ENCODE measurements at regions not wholly inside any gene's neighbourhood (a gene's known extent, or its start where the extent isn't known, plus 50 kb on each side); places are given as distances from the start of the nearest gene placed in this dataset.

GRCh38 chr13:38044067-38044466 is 174.5 kb upstream of the TRPC4 start:
- Histone ChIP-seq H3K36me3 (ENCODE audit: low read depth) (no peaks in the 10 kb centered on the region), H3K9me3 (ENCODE audit: severe bottlenecking) (no peaks in the 10 kb centered on the region), H3K4me1 (ENCODE audit: insufficient read depth, poor library complexity, severe bottlenecking) (no peaks in the 10 kb centered on the region), H3K27me3 (ENCODE audit: insufficient read depth, poor library complexity, severe bottlenecking) (no peaks in the 10 kb centered on the region), H3K27ac (ENCODE audit: poor library complexity, severe bottlenecking) (no peak overlapping the region), H3K4me3 (ENCODE audit: severe bottlenecking) (no peak overlapping the region)
- no peak for TF ChIP-seq CTCF (IDR thresholded peaks at IDR 0.05; ENCODE audit: poor library complexity, severe bottlenecking)
- no peak for DNase-seq (ENCODE audit: low spot score)
- no peak for ATAC-seq (ENCODE audit: low read depth)

DNA sequence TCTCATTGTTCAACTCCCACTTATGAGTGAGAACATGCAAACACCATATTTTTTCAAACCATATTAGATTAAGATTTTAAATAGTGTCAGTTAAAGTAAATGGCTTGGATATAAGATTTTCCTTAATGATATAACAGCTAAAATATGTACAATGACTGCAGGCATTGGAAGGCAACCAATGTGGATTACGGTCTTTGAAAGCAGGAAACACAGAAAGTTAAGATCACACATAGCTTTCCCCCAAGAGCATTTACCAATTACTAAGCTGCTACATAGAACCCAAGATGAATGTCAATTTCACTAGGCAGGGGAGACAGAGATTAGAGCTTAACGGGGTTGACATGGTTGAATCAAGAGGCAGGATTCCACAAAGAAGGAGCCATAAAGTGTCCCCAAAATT is 173.2 kb upstream of the TRPC4 start:
- DNase-seq (ENCODE audit: low spot score), result no peak
- Histone ChIP-seq H3K4me1 (ENCODE audit: insufficient read depth, poor library complexity, severe bottlenecking) (no peaks in the 10 kb centered on the region), H3K27me3 (ENCODE audit: insufficient read depth, poor library complexity, severe bottlenecking) (no peaks in the 10 kb centered on the region), H3K36me3 (ENCODE audit: low read depth) (no peaks in the 10 kb centered on the region), H3K9me3 (ENCODE audit: severe bottlenecking) (no peaks in the 10 kb centered on the region), H3K4me3 (ENCODE audit: severe bottlenecking) (no peak overlapping the region), H3K27ac (ENCODE audit: poor library complexity, severe bottlenecking) (no peak overlapping the region)
- no peak for ATAC-seq (ENCODE audit: low read depth)
- TF ChIP-seq CTCF (IDR thresholded peaks at IDR 0.05; ENCODE audit: poor library complexity, severe bottlenecking), result no peak

- H3K4me3 ChIP-seq (ENCODE audit: severe bottlenecking), result no peak overlapping the region
- no peak overlapping the region for H3K27ac ChIP-seq (ENCODE audit: poor library complexity, severe bottlenecking)
- TF ChIP-seq CTCF (IDR thresholded peaks at IDR 0.05; ENCODE audit: poor library complexity, severe bottlenecking), result no peak
- H3K27me3 ChIP-seq (ENCODE audit: insufficient read depth, poor library complexity, severe bottlenecking), result no peaks in the 10 kb centered on the region
- no peaks in the 10 kb centered on the region for H3K36me3 ChIP-seq (ENCODE audit: low read depth)
- ATAC-seq (ENCODE audit: low read depth), result no peak
- no peaks in the 10 kb centered on the region for H3K4me1 ChIP-seq (ENCODE audit: insufficient read depth, poor library complexity, severe bottlenecking)
- DNase-seq (ENCODE audit: low spot score), result no peak
- H3K9me3 ChIP-seq (ENCODE audit: severe bottlenecking), result no peaks in the 10 kb centered on the region
Measured at GRCh38 chr13:38024431-38024830, 154.9 kb upstream of the TRPC4 start.

DNA sequence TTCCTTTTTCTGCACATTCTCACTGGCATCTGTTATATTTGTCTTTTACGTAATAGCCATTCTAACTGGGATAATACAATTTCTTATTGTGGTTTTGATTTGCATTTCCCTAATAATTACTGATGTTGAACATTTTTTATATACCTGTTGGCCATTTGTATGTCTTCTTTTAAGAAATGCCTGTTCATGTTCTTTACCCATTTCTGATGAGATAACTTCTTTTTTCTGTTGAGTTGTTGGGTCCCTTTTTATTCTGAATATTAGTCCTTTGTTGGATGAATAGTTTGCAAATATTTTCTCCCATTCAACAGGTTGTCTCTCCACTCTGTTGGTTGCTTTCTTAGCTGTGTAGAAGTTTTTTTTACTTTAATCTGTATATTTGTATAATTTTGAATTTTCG is 147.7 kb upstream of the TRPC4 start:
- H3K36me3 ChIP-seq (ENCODE audit: low read depth), result no peaks in the 10 kb centered on the region
- ATAC-seq (ENCODE audit: low read depth) (no peak), DNase-seq (ENCODE audit: low spot score) (no peak)
- no peak overlapping the region for H3K4me3 ChIP-seq (ENCODE audit: severe bottlenecking)
- H3K27me3 ChIP-seq (ENCODE audit: insufficient read depth, poor library complexity, severe bottlenecking), result no peaks in the 10 kb centered on the region
- no peaks in the 10 kb centered on the region for H3K4me1 ChIP-seq (ENCODE audit: insufficient read depth, poor library complexity, severe bottlenecking)
- TF ChIP-seq CTCF (IDR thresholded peaks at IDR 0.05; ENCODE audit: poor library complexity, severe bottlenecking), result no peak
- no peaks in the 10 kb centered on the region for H3K9me3 ChIP-seq (ENCODE audit: severe bottlenecking)
- no peak overlapping the region for H3K27ac ChIP-seq (ENCODE audit: poor library complexity, severe bottlenecking)

GRCh38 chr13:38013676-38014075 is 144.1 kb upstream of the TRPC4 start:
- Histone ChIP-seq H3K27me3 (ENCODE audit: insufficient read depth, poor library complexity, severe bottlenecking) (no peaks in the 10 kb centered on the region), H3K36me3 (ENCODE audit: low read depth) (no peaks in the 10 kb centered on the region), H3K4me1 (ENCODE audit: insufficient read depth, poor library complexity, severe bottlenecking) (no peaks in the 10 kb centered on the region), H3K27ac (ENCODE audit: poor library complexity, severe bottlenecking) (no peak overlapping the region), H3K9me3 (ENCODE audit: severe bottlenecking) (no peaks in the 10 kb centered on the region), H3K4me3 (ENCODE audit: severe bottlenecking) (no peak overlapping the region)
- no peak for ATAC-seq (ENCODE audit: low read depth)
- DNase-seq (ENCODE audit: low spot score), result no peak
- no peak for TF ChIP-seq CTCF (IDR thresholded peaks at IDR 0.05; ENCODE audit: poor library complexity, severe bottlenecking)
